ENCODE measurements at regions not wholly inside any gene's neighbourhood (a gene's known extent, or its start where the extent isn't known, plus 50 kb on each side); places are given as distances from the start of the nearest gene placed in this dataset.

DNA sequence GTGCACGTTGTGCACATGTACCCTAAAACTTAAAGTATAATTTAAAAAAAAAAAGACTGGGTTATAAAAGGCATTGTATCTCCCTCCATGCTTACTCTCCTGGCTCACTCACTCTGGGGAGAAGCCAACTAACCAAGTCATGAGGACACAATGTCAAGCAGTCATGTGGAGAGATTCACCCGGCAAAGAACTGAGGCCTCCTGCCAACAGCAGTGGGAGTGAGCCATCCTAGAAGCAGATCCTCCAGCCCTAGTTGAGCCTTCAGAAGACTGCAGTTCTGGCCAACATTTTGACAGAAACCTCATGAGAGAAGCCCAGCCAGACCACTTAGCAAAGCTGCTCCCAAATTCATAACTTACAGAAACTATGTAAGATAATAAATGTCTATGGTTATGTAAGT, 521.7 kb upstream of the FZD8 start:
- Histone ChIP-seq H3K9me3 (ENCODE audit: control insufficient read depth in 4 of 4, insufficient read depth in 3 of 4, low read length in 3 of 4) (peaks cover 0 to 2% (median 0%) of the 10 kb centered on the region in 4 donors), H3K4me3 (no peak overlapping the region), H3K27me3 (ENCODE audit: control insufficient read depth in 3 of 3, insufficient read depth in 3 of 3, low read length in 2 of 3) (no peaks in the 10 kb centered on the region), H3K36me3 (ENCODE audit: control insufficient read depth in 4 of 4, insufficient read depth in 4 of 4, low read length in 4 of 4) (no peaks in the 10 kb centered on the region), H3K27ac (ENCODE audit: low read depth in 1 of 2, low read length in 1 of 2) (no peak overlapping the region), H3K4me1 (ENCODE audit: control insufficient read depth in 5 of 5, insufficient read depth in 5 of 5, low read length in 5 of 5) (no peaks in the 10 kb centered on the region), H3K9ac (ENCODE audit: insufficient read depth in 1 of 2, low read length in 2 of 2) (no peak overlapping the region)
- no peak for DNase-seq
- TF ChIP-seq, protein P1, sequence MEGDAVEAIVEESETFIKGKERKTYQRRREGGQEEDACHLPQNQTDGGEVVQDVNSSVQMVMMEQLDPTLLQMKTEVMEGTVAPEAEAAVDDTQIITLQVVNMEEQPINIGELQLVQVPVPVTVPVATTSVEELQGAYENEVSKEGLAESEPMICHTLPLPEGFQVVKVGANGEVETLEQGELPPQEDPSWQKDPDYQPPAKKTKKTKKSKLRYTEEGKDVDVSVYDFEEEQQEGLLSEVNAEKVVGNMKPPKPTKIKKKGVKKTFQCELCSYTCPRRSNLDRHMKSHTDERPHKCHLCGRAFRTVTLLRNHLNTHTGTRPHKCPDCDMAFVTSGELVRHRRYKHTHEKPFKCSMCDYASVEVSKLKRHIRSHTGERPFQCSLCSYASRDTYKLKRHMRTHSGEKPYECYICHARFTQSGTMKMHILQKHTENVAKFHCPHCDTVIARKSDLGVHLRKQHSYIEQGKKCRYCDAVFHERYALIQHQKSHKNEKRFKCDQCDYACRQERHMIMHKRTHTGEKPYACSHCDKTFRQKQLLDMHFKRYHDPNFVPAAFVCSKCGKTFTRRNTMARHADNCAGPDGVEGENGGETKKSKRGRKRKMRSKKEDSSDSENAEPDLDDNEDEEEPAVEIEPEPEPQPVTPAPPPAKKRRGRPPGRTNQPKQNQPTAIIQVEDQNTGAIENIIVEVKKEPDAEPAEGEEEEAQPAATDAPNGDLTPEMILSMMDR (IDR thresholded peaks at IDR 0.05; ENCODE audit: control extremely low read depth, extremely low read depth): no peak
- no peak for ATAC-seq (ENCODE audit: insufficient read depth, low FRiP score)
- whole genome bisulfite sequencing, 2 donors: 93% methylated on average over 2 of the region's 2 CpGs

DNA sequence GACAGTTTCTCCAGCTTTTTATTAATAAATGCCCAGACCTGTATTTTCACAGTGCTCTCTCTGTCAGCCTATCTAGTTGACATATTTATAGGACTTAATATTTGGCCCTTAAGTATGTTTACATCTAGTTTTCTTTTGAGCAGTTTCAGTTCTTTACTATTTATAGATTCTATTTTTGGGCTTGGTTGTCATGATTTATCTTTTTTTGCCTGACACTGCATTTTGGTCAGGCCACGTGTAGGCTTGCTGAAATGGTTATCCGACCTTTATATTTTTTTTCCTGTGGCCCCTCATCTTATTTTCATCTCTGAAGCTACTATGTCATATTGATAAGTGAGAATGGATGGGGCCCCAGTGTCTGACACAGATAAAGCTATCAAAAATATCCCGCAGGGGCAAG, 515.4 kb upstream of the FZD8 start:
- 57 to 58% methylated on average over 3 of the region's 3 CpGs for WGBS, 2 donors
- H3K27ac ChIP-seq (ENCODE audit: low read depth in 1 of 2, low read length in 1 of 2): no peak overlapping the region
- H3K4me1 ChIP-seq (ENCODE audit: control insufficient read depth in 5 of 5, insufficient read depth in 5 of 5, low read length in 5 of 5): no peaks in the 10 kb centered on the region
- TF ChIP-seq, protein P1 (IDR thresholded peaks at IDR 0.05; ENCODE audit: control extremely low read depth, extremely low read depth): no peak
- H3K9ac ChIP-seq (ENCODE audit: insufficient read depth in 1 of 2, low read length in 2 of 2): no peak overlapping the region
- H3K9me3 ChIP-seq (ENCODE audit: control insufficient read depth in 4 of 4, insufficient read depth in 3 of 4, low read length in 3 of 4): no peaks in the 10 kb centered on the region
- no peaks in the 10 kb centered on the region for H3K27me3 ChIP-seq (ENCODE audit: control insufficient read depth in 3 of 3, insufficient read depth in 3 of 3, low read length in 2 of 3)
- DNase-seq (no peak), ATAC-seq (ENCODE audit: insufficient read depth, low FRiP score) (no peak)
- H3K36me3 ChIP-seq (ENCODE audit: control insufficient read depth in 4 of 4, insufficient read depth in 4 of 4, low read length in 4 of 4): no peaks in the 10 kb centered on the region
- H3K4me3 ChIP-seq: no peak overlapping the region

DNA sequence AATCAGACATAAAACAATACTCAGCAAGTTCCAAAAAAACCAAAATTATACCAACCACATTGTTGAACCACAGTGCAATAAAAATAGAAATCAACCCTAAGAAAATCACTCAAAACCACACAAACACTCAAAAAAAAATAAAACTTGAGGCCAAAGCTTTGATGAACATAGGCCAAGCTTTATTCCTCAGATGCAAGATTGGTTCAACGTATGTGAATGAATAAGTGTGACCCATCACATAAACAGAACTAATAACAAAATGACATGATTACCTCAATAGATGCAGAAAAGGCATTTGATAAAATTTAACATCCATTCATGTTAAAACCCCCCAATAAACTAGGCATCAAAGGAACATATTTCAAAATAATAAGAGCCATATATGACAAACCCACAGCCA, 506.1 kb upstream of the FZD8 start:
- Histone ChIP-seq H3K27ac (ENCODE audit: low read depth in 1 of 2, low read length in 1 of 2) (no peak overlapping the region), H3K9me3 (ENCODE audit: control insufficient read depth in 4 of 4, insufficient read depth in 3 of 4, low read length in 3 of 4) (peaks cover 0 to 2% (median 0%) of the 10 kb centered on the region in 4 donors), H3K4me3 (no peak overlapping the region), H3K27me3 (ENCODE audit: control insufficient read depth in 3 of 3, insufficient read depth in 3 of 3, low read length in 2 of 3) (no peaks in the 10 kb centered on the region), H3K36me3 (ENCODE audit: control insufficient read depth in 4 of 4, insufficient read depth in 4 of 4, low read length in 4 of 4) (no peaks in the 10 kb centered on the region), H3K9ac (ENCODE audit: insufficient read depth in 1 of 2, low read length in 2 of 2) (no peak overlapping the region), H3K4me1 (ENCODE audit: control insufficient read depth in 5 of 5, insufficient read depth in 5 of 5, low read length in 5 of 5) (no peaks in the 10 kb centered on the region)
- TF ChIP-seq, protein P1 (IDR thresholded peaks at IDR 0.05; ENCODE audit: control extremely low read depth, extremely low read depth): no peak
- no peak for DNase-seq
- no peak for ATAC-seq (ENCODE audit: insufficient read depth, low FRiP score)
- 94 to 97% methylated on average over 1 of the region's 1 CpG for whole genome bisulfite sequencing, 2 donors

DNA sequence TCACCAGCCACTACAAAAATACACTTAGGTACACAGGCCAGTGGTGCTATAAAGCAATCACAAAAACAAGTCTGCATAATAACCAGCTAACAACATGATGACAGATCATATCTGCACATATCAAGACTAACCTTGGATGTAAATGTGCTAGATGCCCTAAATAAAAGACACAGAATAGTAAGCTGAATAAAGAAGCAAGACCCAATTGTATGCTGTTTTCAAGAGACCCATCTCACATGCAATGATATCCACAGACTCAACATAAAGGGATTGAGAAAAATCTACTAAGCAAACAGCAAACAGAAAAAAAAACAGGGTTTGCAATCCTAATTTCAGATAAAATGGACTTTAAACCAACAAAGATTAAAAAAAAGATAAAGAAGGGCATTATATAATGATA, 505.4 kb upstream of the FZD8 start:
- Histone ChIP-seq H3K27me3 (ENCODE audit: control insufficient read depth in 3 of 3, insufficient read depth in 3 of 3, low read length in 2 of 3) (no peaks in the 10 kb centered on the region), H3K4me1 (ENCODE audit: control insufficient read depth in 5 of 5, insufficient read depth in 5 of 5, low read length in 5 of 5) (no peaks in the 10 kb centered on the region), H3K27ac (ENCODE audit: low read depth in 1 of 2, low read length in 1 of 2) (no peak overlapping the region), H3K9ac (ENCODE audit: insufficient read depth in 1 of 2, low read length in 2 of 2) (no peak overlapping the region), H3K36me3 (ENCODE audit: control insufficient read depth in 4 of 4, insufficient read depth in 4 of 4, low read length in 4 of 4) (no peaks in the 10 kb centered on the region), H3K4me3 (no peak overlapping the region), H3K9me3 (ENCODE audit: control insufficient read depth in 4 of 4, insufficient read depth in 3 of 4, low read length in 3 of 4) (peaks cover 0 to 2% (median 0%) of the 10 kb centered on the region in 4 donors)
- ATAC-seq (ENCODE audit: insufficient read depth, low FRiP score): no peak
- TF ChIP-seq, protein P1 (IDR thresholded peaks at IDR 0.05; ENCODE audit: control extremely low read depth, extremely low read depth): no peak
- DNase-seq: no peak
